Hepatocyte (in vitro differentiated cells): ENCODE measurements at regions not wholly inside any gene's neighbourhood (a gene's known extent, or its start where the extent isn't known, plus 50 kb on each side); places are given as distances from the start of the nearest gene placed in this dataset.

Experiments
- DNase-seq: peaks from one replicate; pipeline ENCODE4 v3.0.0-alpha.2; 2016; ENCODE audit warnings: low spot score
- H2AFZ ChIP-seq: fragments of 200-600 bp; sonication (generic); 2 replicates; pipeline ENCODE4 v1.6.0; 2016; ENCODE audit warnings: antibody characterized with exemption, mild to moderate bottlenecking
- H3K27ac ChIP-seq: fragments of 200-600 bp; sonication (generic); 2 replicates; pipeline ENCODE4 v1.5.1; 2016; ENCODE audit warnings: mild to moderate bottlenecking
- H3K27me3 ChIP-seq: fragments of 200-600 bp; sonication (generic); 2 replicates; pipeline ENCODE4 v1.6.1; 2016
- H3K36me3 ChIP-seq: fragments of 200-600 bp; sonication (generic); replicated peaks from 2 replicates; pipeline ENCODE4 v1.5.1; 2016; ENCODE audit warnings: low read depth; ENCODE audit not compliant: insufficient read depth
- H3K4me1 ChIP-seq: fragments of 200-600 bp; sonication (generic); 2 replicates; pipeline ENCODE4 v1.5.1; 2016; ENCODE audit warnings: mild to moderate bottlenecking, moderate library complexity; ENCODE audit not compliant: insufficient read depth
- H3K4me2 ChIP-seq: fragments of 200-600 bp; sonication (generic); 2 replicates; pipeline ENCODE4 v1.6.0; 2016
- H3K4me3 ChIP-seq: fragments of 200-600 bp; sonication (generic); 2 replicates; pipeline ENCODE4 v1.5.1; 2016; ENCODE audit warnings: mild to moderate bottlenecking
- H3K79me2 ChIP-seq: fragments of 200-600 bp; sonication (generic); 2 replicates; pipeline ENCODE4 v1.6.0; 2017; ENCODE audit warnings: mild to moderate bottlenecking
- H3K9me2 ChIP-seq: fragments of 200-600 bp; sonication (generic); replicated peaks from 2 replicates; pipeline ENCODE4 v1.6.0; 2017; ENCODE audit warnings: mild to moderate bottlenecking; ENCODE audit not compliant: insufficient read depth
- H3K9me3 ChIP-seq: fragments of 200-600 bp; sonication (generic); 2 replicates; pipeline ENCODE4 v1.5.1; 2016; ENCODE audit warnings: low read depth, mild to moderate bottlenecking
- H4K20me1 ChIP-seq: fragments of 200-600 bp; sonication (generic); 2 replicates; pipeline ENCODE4 v1.6.0; 2016; ENCODE audit warnings: mild to moderate bottlenecking; ENCODE audit not compliant: insufficient read depth, poor library complexity, severe bottlenecking
- EZH2 ChIP-seq: fragments of 200-600 bp; sonication (generic); IDR thresholded peaks from 2 replicates; pipeline ENCODE4 v1.6.1; 2016; ENCODE audit warnings: antibody characterized with exemption, mild to moderate bottlenecking, borderline replicate concordance
- EZH2phosphoT487 ChIP-seq: fragments of 200-600 bp; sonication (generic); IDR thresholded peaks from one replicate; pipeline ENCODE4 v1.6.1; 2018; ENCODE audit warnings: antibody characterized with exemption, mild to moderate bottlenecking, low read depth, moderate library complexity; ENCODE audit not compliant: unreplicated experiment, severe bottlenecking
- WGBS: methylation state at CpG from one replicate; pipeline ENCODE4 v1.1.6; 2016; ENCODE audit warnings: low lambda C conversion rate; ENCODE audit errors: missing lambda C conversion rate; 5-methylcytosine and 5-hydroxymethylcytosine counted together
- TF ChIP-seq, protein P1 (sequence below): fragments of 200-600 bp; sonication (generic); IDR thresholded peaks from 2 replicates; pipeline ENCODE4 v1.5.1; 2016; ENCODE audit warnings: antibody characterized with exemption, mild to moderate bottlenecking; ENCODE audit not compliant: poor library complexity

DNA sequence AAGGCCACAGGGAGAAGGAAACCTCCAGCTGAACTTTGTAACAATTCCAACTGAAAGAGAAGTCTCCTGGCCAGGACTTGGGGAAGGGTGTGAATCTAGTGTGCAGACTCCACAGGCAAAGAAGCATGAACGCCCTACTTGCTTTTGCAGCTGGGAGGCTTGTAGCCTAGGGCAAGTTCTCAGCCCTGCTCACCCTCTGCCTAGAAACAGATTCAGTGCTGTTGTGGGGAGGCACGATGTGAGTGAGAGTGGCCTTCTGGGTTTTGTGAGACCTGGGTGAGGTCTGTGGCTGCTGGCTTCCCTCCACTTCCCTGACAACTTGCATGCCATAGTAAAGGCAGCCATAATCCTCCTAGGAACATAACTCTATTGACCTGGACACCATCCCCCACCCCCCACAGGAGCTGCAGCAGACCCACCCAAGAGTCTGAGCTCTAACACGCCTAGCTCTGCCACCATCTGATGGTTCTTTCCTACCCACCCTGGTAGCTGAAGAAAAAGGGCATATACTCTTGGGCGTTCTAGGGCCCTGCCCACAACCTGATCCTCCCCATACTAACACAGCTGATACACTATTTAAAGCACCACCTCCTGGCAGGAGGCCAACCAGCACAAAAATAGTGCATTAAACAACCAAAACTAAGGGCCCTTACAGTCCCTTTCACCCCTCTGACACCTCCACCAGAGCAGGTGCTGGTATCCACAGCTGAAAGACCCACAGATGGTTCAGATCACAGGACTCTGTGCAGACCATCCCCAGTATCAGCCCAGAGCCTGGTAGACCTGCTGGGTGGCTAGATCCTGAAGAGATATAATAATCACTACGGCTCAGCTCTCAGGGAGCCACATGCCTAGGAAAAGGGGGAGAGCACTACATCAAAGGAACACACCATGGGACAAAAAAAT is 426.5 kb downstream of the IGSF11 start:
- H4K20me1 ChIP-seq, result no peaks in the 10 kb centered on the region
- H3K9me2 ChIP-seq, result no peaks in the 10 kb centered on the region
- DNase-seq, result no peak
- H3K4me3 ChIP-seq, result no peak overlapping the region
- TF ChIP-seq, protein P1, sequence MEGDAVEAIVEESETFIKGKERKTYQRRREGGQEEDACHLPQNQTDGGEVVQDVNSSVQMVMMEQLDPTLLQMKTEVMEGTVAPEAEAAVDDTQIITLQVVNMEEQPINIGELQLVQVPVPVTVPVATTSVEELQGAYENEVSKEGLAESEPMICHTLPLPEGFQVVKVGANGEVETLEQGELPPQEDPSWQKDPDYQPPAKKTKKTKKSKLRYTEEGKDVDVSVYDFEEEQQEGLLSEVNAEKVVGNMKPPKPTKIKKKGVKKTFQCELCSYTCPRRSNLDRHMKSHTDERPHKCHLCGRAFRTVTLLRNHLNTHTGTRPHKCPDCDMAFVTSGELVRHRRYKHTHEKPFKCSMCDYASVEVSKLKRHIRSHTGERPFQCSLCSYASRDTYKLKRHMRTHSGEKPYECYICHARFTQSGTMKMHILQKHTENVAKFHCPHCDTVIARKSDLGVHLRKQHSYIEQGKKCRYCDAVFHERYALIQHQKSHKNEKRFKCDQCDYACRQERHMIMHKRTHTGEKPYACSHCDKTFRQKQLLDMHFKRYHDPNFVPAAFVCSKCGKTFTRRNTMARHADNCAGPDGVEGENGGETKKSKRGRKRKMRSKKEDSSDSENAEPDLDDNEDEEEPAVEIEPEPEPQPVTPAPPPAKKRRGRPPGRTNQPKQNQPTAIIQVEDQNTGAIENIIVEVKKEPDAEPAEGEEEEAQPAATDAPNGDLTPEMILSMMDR, result no peak
- TF ChIP-seq EZH2, result no peak
- no peak for TF ChIP-seq EZH2phosphoT487
- no peaks in the 10 kb centered on the region for H3K36me3 ChIP-seq
- H3K9me3 ChIP-seq, result no peaks in the 10 kb centered on the region
- 92% methylated on average over 5 of the region's 5 CpGs for WGBS
- no peaks in the 10 kb centered on the region for H3K79me2 ChIP-seq
- H3K4me2 ChIP-seq, result no peak overlapping the region
- H2AFZ ChIP-seq, result no peak overlapping the region
- H3K27me3 ChIP-seq, result no peaks in the 10 kb centered on the region
- H3K27ac ChIP-seq, result no peak overlapping the region
- H3K4me1 ChIP-seq, result no peaks in the 10 kb centered on the region

DNA sequence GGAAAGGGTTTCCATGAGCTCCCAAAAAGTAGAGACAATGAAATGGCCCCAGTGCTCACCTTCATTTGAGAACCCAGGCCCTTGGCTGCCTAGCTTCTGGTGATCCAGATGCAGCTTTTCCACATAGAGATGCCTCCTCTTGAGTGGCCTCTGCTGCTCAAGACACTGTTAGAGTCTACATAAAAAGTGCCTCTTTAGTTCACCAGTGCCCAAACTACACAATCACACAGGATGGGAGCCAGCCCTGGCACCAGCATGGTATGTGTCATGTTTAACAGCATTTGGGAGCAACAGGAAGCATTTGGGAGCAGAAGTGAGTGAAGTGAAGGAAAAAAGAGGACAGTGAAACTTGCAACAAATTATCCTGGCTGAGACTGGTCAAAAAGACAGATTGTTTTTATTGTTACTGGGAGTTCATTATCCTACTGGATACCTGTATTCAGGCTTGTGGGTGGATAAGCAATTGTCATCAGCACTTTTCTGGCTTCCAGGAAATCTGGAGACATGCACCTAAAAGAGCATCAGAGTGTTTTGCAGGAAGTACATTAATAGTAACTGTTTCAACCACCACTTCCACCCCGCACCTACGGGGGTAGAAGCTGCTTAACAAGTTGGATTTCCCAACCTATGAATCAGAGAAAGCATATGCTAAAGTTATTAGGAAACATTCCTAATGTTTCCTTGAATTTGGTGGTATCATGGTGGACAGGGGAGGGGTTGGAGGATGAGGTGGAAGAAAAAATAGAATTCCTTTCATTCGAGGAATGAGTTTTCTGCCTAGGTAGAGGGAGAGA is 416.2 kb downstream of the IGSF11 start:
- WGBS, result 67% methylated on average over 3 of the region's 3 CpGs
- Histone ChIP-seq H4K20me1 (no peaks in the 10 kb centered on the region), H3K9me2 (no peaks in the 10 kb centered on the region), H3K4me2 (no peak overlapping the region), H3K27ac (no peak overlapping the region), H3K9me3 (no peaks in the 10 kb centered on the region), H3K79me2 (no peaks in the 10 kb centered on the region), H3K4me1 (no peaks in the 10 kb centered on the region), H3K36me3 (no peaks in the 10 kb centered on the region), H2AFZ (no peak overlapping the region), H3K27me3 (no peaks in the 10 kb centered on the region), H3K4me3 (no peak overlapping the region)
- DNase-seq, result no peak
- no peak for TF ChIP-seq EZH2phosphoT487
- TF ChIP-seq, protein P1, result no peak
- no peak for TF ChIP-seq EZH2

DNA sequence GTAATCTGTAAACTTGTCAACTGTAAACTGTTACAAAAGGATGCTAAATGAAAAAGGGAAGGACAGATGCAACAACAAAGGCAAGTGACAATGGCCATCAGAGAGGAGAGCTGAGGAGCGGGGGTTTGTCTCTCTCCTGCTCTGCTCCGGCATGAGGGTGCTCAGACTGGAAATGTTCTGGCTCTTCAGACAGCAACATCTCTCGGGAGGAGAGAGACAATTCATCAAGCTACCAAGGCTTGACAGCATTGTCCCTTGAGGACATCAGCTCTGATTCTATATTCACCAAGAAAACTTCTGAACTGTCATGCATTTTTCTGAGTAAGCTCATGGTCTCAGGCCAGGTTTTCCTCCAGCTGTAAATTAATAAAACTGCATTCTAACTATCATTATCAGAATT is 408.2 kb downstream of the IGSF11 start:
- no peaks in the 10 kb centered on the region for H3K9me2 ChIP-seq
- H3K36me3 ChIP-seq, result no peaks in the 10 kb centered on the region
- no peaks in the 10 kb centered on the region for H3K4me1 ChIP-seq
- H3K27ac ChIP-seq, result no peak overlapping the region
- 80% methylated on average over 3 of the region's 3 CpGs for WGBS
- no peak overlapping the region for H2AFZ ChIP-seq
- no peak overlapping the region for H3K4me3 ChIP-seq
- no peak overlapping the region for H3K4me2 ChIP-seq
- H4K20me1 ChIP-seq, result no peaks in the 10 kb centered on the region
- H3K9me3 ChIP-seq, result no peaks in the 10 kb centered on the region
- H3K79me2 ChIP-seq, result no peaks in the 10 kb centered on the region
- TF ChIP-seq, protein P1, result no peak
- TF ChIP-seq EZH2phosphoT487 (no peak), EZH2 (no peak)
- H3K27me3 ChIP-seq, result no peaks in the 10 kb centered on the region
- DNase-seq, result no peak
